A549 (cell line): ENCODE measurements at regions not wholly inside any gene's neighbourhood (a gene's known extent, or its start where the extent isn't known, plus 50 kb on each side); places are given as distances from the start of the nearest gene placed in this dataset.

ENCODE experiments used
- CTCF ChIP-seq: fragments of >200 bp; sonication (Bioruptor Twin); formaldehyde crosslinking; IDR thresholded peaks from 3 replicates; pipeline ENCODE4 v1.5.1; 2016
- EHMT2 ChIP-seq: fragments of 200-600 bp; sonication (generic); IDR thresholded peaks from 2 replicates; pipeline ENCODE4 v1.6.1; 2016; ENCODE audit warnings: antibody characterized with exemption, low read depth, mild to moderate bottlenecking, moderate library complexity
- RAD21 ChIP-seq, 2 experiments: fragments of >200 bp in 1 of 2; sonication (Bioruptor Twin) in 1 of 2; formaldehyde crosslinking in 1 of 2; IDR thresholded peaks in 1 of 2; conservative IDR thresholded peaks in 1 of 2; 2 replicates in 1 of 2; 3 replicates in 1 of 2; pipeline ENCODE4 v1.6.1; 2012 to 2018; ENCODE audit warnings: inconsistent platforms in 1 of 2
- USF2 ChIP-seq: fragments of 450-650 bp; IDR thresholded peaks from 2 replicates; pipeline ENCODE4 v1.6.1; 2014; ENCODE audit warnings: antibody characterized with exemption
- TF ChIP-seq, protein P1 (sequence below): IDR thresholded peaks from 2 replicates; pipeline ENCODE4 v1.6.1; 2012

DNA sequence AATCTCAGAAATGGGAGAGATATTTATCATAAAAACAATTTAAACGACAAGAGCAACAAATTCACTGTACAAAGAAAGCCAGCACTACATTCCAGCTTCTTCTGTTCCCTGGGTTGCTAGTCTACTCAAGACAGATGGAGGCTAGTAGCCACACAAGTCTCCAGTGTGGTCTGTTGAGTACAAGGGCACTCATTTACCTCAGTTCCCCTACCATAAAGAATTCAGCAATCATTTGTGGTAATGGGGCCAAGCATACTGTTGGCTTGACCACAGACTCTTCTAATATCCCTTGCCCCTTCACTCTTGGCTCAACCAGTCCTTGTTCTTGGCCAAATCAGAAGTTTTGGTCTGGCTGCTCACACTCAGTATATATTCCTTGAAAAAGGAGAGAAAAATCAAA is 212.3 kb downstream of the COX18 start:
- no peak for TF ChIP-seq USF2
- no peak for TF ChIP-seq CTCF
- TF ChIP-seq, protein P1, sequence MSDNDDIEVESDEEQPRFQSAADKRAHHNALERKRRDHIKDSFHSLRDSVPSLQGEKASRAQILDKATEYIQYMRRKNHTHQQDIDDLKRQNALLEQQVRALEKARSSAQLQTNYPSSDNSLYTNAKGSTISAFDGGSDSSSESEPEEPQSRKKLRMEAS = no peak
- no peak for TF ChIP-seq EHMT2
- no peak for TF ChIP-seq RAD21 (conservative IDR thresholded peaks at IDR 0.05 in 1 of 2, IDR thresholded peaks at IDR 0.05 in 1 of 2)
